ENCODE measurements at regions not wholly inside any gene's neighbourhood (a gene's known extent, or its start where the extent isn't known, plus 50 kb on each side); places are given as distances from the start of the nearest gene placed in this dataset.
"Not testable (repeated sequence)": the region's sequence is repeated elsewhere in the genome, so short reads cannot be mapped to it uniquely, and the experiment has no call there.

GRCh38 chr1:228668553-228669241 lies 66.6 kb upstream of the RHOU start:
- no peak for DNase-seq (ENCODE audit: low read depth)

GRCh38 chr1:228669242-228669585 lies 66.1 kb upstream of the RHOU start:
- no peak for DNase-seq (ENCODE audit: low read depth)

GRCh38 chr1:228681076-228681565 lies 54.2 kb upstream of the RHOU start:
- DNase-seq (ENCODE audit: low read depth): not testable (repeated sequence)

DNA sequence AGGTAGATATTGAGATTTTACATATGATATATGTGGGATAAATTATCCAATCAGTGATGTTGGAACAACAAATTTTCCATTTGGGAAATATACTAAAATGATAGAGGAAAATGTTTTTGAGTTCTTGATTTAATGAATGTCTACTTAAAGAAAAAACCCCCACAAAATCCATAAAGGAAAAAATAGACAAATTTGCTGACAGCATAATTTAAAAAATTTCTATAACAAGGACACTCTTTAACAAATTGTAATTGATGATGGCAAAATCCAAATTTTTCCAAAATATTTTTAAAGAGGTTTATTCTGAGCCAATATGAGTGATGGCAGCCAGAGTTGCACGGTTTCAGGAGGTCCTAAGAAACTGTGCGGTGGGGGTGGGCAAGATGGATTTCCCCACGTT lies 51.9 kb upstream of the RHOU start:
- DNase-seq (ENCODE audit: low read depth): no peak

GRCh38 chr1:228684607-228685006 lies 50.7 kb upstream of the RHOU start:
- DNase-seq (ENCODE audit: low read depth): no peak

DNA sequence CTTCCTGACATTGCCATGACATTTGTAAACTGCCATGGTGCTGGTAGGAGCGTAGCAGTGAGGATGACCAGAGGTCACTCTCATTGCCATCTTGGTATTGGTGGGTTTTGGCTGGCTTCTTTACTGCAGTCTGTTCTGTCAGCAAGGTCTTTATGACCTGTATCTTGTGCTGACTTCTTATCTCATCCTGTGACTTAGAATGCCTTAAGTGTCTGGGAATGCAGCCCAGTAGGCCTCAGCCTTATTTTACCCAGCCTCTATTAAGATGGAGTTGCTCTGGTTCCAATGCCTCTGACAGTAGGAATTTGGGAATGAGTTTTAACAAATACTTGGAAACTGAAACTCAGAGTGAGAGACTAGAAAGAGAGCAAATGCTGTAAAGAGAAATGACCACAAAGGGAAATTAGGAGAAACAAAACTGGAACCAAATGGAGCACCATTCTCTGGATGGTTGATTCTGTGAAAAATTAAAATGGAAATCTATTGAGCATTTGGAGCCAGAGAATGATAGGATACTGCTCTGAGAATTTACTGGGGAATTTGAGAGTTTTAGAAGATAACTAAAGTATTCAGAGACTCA lies 50.1 kb upstream of the RHOU start:
- no peak for DNase-seq (ENCODE audit: low read depth)

Data from LHCN-M2 (cell line).